GM21367 (cell line): ENCODE measurements at regions not wholly inside any gene's neighbourhood (a gene's known extent, or its start where the extent isn't known, plus 50 kb on each side); places are given as distances from the start of the nearest gene placed in this dataset.

Experiments used
- ATAC-seq: cut with Tn5 transposase; IDR thresholded peaks from one replicate; pipeline ENCODE4 v1.9.1; 2021; ENCODE audit not compliant: unreplicated experiment

DNA sequence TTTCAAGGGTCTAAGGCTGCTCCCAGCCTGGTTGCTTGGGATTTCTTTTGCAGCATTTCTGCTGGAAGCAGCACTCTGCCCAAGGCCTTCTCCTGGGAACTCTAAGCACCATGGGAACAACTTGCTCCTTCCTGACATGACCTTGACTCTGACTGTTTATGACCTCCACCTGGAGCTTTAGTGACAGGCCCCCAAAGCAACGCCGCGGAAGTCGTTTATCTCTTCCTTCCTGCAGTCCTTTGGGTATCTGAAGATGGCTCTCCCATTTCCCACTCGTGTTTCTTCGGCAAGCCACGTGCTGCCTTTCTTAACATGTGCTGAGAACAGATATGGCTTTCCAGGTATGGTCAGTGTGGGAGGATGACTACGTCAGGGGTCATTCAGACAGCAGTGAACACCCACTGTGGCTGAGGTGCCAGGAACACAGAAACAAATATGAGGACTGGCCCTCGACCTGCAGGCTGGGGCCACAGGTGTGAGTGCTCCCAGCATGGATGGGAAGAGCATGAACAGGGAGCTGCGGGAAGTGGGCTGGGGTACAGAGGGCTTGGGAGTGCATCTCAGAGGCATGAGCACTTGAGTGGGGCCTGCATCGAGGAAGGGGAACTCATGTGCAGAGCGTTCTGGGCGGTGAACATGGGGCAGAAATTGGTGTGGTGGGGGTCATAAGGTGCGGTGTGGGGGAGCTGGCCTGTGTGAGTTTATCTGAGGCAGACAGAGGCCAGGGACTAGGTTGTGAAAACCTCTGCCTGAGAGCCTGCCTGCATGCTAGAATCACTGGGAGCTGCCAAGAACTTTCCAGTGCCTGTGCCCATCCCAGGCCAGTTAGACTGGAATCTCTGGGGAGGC lies 140.5 kb downstream of the TSN start:
- ATAC-seq = no peak

DNA sequence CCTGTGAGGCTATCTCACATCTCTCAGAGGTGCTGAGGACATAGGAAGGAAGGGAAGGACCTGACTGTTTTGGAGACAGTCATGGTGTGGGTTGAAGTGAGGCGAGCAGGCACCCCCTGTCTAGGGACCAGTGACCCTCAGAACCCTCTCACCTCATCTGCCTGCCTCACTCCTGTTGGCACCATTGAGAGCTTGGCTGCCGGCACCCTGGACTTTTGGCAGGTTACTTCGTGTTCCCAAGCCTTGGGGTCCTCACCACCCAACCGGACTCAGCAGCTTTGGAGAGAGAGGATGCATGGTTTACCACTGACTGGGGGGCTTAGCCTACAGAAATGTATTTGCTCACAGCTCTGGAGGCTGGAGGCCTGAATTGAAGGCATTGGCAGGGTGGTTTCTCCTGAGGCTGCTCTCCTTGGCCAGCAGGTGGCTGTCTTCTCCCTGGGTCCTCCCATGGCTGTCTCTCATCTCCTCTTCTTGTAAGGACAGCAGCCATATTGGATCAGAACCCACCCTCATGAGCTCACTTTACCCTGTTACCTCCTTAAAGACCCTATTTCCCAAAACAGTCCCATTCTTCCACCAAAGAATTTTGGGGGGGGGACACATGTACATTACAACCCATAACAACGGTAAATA lies 142.0 kb downstream of the TSN start:
- peak; percentile 74 for ATAC-seq

DNA sequence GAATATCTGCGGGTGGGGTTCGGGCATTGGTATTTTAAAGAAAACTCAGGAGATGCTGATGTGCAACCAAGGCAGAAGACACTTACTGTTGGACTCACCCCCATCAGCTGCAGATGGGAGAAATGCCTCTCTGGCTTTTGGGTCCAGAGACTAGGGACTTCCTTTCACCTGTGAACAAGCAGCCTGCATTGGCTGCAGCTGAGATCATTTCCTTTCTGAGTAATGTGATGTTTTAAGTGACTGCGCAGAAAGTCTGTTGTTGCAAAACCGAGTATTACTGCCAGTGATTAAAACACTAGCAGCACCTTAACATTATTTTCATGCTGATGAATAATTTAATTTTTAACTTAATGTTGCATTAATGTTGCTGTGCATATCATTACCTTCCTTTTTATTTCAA lies 143.0 kb downstream of the TSN start:
- no peak for ATAC-seq

DNA sequence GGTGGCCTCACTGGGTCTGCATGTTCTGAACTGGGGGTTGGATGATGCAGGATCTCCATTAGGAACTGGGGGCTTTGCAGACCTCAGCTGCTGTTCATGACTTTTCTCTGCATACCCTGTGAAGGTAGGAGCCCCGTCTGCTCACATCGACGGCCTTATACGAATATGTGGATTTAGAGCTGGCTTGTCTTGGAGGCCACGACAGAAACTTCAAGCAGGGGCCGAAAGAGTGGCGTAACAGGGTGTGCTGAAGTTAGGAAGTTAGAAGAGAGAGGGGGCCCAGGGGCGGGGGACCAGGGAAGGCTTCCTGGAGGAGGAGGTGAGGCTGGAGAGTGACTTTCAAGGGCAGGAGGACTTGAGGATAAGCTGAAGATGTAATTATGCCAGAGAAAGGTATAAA lies 144.9 kb downstream of the TSN start:
- no peak for ATAC-seq

DNA sequence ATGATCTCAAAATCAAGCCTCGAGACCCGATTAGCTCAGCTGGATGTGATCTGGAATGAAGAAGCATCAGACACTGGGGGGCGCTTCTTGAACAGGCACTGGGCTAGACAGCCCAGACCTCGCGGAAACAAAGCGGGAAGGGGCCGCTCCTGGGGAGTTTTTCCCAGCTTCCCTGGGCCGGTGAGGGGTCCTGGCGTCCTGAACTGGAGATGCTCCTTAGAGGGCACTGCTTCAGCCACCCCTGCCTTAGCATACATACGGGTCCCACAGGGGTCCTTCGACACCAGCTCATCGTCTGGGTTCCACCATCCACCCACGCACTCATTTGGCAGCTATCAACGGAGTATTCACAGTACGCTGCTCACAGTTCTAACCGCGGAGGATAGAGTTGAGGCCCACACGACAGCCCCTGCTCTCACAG lies 146.7 kb downstream of the TSN start:
- no peak for ATAC-seq

DNA sequence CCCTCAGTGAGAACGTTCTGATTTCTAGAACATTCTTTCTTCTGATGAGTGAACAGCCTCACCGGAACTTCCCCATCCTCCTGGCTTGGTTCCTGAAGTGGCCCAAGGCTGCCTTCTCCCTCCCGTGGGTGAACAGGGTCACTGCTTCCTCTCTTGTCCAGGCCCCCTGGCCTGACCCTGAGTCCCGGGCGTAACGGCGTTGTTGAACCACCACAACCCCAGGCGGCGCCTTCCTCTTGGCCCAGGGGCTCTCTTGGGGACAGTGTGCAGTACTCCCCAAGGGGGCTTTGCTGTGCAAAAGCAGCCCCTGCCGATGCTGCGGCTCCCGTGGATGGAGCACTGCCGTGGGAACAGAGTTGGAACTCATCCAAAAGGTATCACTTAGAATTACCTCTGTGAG lies 147.2 kb downstream of the TSN start:
- no peak for ATAC-seq

DNA sequence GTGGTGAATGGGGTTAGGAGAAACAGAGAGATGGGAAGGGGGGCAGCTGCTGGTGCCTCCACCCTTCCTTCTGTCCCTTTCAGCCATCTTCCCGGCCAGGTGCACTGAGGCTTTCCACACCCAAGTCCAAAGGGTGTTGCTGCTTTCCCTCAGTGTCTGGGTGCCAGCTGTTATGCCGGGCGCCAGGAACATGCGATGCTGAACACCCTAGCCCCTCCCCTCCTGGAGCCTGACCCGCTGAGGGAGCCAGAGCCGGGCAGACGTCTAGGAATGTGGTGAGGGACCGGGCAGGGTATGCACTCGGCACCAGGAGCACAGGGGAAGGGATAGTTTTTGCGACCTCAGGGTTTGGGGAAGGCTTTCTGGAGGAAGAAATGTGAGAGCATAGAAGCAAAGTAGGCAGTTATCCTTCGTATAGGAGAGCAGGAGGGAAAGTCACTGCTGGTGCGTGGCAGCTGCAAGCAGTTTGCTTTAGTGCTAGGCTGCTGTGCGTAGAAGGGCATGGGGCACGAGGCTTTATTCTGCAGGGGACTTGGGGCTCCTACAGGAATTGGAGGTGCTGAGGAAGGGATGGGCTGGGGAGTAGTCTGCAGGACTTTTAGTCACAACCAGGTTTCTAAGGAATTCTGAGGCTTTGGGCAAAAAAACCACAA lies 147.7 kb downstream of the TSN start:
- no peak for ATAC-seq

DNA sequence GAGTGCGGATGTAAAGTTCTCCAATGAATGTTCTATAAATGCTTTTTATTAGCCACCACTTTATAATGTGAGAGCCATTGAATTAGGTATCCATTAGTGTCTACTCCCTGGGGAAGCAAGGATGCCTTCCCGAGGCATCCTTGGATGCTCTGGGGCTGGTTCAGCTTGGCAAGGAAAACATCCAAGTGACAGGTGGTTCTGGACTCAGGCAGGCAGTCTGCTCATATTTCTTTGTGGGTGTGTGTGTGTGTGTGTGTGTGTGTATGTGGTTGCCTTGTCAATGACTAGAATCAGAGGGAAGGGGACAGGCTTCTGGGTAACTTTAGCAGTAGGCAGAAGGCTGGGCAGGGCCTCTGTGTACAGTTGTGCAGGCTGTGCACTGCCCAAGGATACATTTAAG lies 149.2 kb downstream of the TSN start:
- no peak for ATAC-seq

DNA sequence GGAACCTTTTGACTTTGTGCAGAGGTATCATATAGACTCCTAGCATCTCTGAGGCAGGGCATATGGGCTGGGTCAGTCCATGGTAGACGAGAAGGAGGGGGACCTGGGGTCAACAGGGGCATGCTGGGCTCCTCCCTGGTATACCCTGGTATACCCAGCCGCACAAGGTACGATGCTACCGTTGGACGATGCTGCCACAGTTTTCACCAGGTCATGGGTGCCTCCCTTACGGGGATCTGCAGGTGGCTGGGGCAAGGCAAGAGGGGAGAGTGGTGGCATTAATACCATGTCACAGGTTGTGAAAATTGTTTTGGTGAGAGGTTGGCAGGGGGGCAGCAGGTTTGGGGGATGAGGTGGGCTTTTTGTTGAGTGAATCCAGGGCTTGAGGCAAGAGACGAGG lies 149.8 kb downstream of the TSN start:
- ATAC-seq = no peak

DNA sequence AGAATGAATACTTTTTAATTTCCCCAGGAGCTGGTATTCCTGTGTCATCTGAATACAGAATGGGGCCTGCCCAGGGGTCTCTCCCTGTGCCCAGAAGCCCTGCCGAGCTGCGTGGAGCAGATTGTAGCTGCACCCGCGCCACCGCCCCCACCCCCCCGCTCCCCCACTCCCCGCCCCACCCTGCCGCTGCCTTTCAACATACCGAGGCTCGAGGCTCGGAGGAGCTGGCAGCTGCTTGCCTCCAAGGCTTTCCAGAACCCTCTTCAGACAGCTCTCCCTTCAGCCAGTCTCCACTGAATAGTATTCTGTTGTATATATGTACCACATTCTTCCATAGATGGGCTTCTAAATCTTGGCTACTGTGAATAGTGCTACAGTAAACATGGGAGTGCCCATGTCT lies 150.7 kb downstream of the TSN start:
- no peak for ATAC-seq

DNA sequence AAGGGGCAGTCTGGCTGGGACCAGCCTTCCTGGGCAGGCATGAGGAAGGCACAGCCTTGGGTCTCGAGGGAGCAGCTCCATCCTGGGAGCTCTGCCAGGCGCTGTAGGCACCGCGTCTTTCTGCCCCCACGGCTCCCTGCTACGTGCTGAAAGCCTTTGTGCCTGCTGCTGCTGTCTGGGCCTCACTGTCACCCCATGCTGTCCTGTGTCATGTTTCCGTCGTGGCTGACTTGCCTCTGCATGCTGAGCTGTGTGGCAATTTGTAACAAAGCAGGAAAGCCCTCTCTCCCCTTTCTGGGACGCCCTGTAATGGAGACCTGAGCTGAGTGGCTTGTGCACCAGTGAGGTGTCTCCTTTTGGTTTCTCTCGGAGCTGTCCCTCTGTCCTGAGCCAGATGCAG lies 152.5 kb downstream of the TSN start:
- ATAC-seq = no peak

DNA sequence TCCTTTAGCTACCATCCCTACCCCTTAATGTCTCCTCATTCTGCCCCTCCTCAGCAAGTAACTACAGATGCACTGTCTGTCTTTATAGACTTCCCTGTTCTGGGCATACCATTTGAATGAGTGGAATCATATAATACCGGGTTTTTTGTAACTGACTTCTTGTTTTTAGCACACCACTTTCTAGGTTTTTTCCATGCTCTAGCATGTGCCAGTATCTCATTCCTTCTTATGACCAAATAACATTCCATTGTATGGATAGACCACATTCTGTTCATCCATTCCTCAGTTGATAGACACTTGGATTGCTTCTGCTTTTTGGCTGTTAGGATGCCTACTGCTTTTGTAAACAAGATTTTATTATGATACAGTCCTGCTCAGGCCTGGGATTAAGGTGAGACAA lies 154.7 kb downstream of the TSN start:
- ATAC-seq = no peak

DNA sequence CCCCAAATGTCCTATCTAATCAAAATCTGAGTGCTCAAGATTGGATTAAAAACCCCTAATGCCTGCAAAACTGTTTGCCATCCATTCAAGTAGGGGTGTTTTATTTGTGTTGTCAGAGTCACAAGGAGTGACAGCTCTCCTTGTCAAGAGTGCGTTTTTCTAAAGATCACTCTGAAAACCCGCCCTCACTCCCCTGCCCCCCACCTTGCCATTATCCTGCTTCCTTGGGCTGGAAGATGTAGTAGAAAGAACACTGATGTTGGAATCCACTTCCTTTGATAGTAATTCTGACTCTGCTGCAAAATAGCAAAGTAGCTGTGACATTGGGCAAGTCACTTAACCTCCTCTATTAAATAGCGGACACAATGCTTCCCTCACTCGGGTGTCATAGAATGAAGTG lies 155.6 kb downstream of the TSN start:
- ATAC-seq = no peak

DNA sequence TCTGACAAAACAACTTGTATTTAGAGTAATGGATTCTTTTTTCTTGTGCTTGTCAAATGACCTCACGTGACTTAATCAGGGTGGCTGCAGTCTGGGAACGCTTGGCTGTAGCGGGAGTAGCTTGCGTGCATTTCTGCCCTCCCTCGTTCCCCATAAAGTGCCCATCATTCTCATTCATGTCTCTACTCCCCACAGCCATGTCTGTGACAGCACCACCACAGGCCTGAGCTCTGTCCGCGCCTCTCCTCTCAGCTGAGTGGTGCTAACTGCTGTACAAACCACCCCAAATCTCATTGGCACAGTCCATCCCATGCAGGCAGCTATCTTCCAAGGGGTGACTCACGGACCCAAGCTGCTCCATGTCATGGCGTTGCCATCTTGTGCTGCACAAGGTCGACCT lies 161.7 kb downstream of the TSN start:
- no peak for ATAC-seq

DNA sequence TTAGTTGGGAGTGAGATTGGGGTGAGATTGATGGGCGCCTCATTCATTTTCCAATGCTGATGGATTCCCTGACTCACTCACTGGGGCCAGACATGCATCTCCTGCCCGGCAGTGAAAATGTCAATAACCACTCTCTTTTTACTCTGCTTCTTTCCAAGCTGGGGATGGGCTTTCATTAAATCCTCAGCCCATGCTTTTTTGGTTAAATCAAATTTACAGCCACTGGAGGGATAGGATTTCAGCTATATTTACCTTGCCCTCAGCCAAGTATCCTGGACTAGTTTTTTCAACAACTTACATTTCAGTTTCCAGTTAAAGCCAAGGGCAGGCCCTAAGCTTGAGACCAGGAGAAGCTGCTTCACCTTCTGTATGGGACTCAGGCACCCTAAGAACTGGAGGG lies 162.8 kb downstream of the TSN start:
- ATAC-seq = no peak

DNA sequence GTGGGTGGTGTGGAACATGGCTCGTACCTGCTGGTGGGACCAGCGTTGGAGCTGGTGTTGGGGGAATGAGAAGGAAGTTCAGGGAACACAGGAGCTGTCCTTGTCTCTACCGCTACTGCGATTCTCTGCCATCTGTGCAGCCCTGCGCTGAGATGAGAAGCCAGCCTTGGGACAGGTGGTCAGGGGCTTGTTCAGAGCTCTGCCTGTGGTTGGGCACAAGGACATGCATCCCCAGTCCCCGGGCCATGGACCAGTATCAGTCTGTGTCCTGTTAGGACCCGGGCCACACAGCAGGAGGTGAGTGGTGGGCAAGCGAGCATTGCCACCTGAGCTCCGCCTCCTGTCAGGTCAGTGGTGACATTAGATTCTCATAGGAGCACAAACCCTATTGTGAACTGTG lies 164.4 kb downstream of the TSN start:
- no peak for ATAC-seq

DNA sequence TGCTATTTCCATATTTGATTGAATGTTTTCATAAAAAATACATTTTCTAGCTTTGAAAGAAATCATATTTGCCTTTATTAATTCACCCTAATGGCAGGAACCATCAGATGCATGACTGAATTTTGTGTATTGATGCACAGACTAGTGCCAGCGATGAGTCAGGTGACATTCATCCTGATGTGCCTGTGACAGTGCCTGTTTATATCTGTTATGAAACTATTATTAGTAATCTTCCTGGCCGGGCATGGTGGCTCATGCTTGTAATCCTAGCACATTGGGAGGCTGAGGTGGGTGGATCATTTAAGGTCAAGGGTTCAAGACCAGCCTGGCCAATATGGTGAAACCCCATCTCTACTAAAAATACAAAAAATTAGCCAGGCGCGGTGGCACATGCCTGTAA lies 170.0 kb downstream of the TSN start:
- no peak for ATAC-seq

DNA sequence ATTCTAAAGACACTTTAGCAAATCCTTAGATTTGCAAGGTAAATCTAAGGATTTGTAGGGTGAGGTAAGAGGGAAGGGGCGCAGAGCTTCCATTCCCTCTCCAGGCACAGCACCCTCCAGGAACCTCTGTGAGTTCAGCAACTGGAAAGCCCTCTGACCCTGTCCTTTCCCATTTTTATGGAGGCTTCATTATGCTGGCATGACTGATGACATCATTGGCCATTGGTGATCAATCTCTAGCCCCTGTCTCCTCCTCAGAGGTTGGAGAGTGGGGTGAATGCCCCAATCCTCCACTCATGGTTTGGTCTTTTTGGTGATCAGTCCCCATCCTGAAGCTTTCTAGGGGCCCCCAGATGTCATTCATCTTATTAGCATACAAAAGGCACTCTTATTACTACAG lies 187.8 kb downstream of the TSN start:
- ATAC-seq = no peak

DNA sequence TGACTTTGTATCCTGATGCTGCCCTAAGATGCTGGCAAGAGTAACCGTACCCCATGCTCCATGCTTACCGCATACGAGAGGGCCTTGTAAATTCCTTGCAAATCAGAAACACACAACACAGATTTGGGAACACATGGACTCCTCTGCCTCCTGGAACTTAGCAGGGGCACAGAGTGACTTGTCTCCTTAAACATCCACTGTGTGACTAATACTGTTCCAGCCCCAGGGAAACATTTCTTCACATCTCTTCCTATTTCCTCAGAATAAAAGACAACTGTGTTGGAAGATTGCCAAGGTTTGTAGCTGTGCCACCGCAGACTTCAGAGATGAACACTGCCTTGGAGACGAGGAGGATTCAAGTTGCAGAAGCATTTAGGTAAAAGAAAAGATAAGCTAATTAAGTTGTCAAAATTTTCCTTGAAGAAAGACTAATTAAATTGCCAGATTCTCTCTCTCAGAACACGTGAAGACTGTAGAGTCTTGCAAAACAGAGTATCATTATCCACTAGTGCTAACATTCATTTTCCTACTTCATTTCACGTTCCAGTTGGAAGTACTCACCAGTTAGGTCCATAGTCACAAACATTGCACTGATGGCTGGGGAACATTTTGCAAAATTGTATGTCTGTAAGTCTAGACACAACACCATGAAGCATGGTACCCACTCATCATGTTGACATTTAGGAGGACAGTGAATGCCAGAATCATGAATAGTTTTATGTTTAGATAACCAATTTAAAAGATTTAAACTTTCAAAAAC lies 188.8 kb downstream of the TSN start:
- no peak for ATAC-seq

DNA sequence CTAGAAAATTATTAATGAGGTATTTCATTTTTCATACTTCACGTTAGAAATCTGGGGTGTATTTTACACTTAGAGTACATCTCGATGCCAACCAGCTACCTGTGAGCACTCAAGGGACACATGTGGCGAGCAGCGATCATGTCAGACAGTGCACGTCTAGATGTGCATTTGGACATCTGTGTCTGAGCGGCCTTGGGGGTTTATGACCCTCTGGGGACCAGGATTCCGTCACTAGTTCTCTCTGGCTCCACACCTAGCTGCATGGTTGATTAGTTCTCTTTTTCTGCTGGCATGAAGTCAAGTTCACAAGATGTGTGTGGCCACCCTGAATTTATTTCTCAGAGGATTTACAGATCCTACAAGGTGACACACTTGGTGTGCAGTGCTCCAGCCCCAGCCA lies 192.2 kb downstream of the TSN start:
- no peak for ATAC-seq

DNA sequence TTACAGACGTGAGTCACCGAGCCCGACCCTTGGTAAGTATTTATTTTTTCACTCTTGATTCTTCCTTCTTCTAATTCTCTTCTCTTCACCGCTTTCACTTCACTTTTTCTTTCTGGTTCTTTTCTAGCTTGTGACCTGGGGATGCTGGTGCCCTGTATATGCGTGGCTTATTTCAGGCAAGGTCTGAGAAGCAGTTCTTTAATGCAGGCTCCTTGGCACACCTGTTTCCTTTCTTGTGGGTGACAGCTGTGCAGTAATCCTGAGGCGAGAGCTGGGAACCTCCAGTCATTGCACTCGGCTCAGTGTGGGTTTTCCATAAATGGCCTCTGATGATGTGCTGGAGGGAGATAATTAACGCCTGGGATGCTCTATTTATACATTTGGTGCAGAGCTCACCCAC lies 193.8 kb downstream of the TSN start:
- ATAC-seq = no peak

DNA sequence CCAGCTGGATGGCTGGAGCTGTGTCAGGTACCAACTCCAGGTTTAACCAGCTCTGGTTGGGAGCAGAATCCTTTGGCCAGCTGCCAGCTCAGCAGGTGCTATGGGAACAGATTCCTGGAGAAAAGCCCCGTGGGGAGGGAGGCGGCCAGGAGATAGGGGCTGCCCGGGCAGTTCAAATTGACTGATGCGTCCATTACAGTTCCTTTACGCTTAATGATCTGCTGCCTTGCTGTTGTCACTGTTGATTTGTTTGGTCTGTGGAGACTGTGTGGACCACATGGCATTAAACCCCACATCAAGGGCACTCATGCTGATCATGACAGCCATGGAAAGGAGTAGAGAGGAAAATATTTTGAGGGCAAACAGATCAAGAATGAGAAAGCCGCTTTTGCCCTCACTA lies 200.0 kb downstream of the TSN start:
- no peak for ATAC-seq
